ENCODE measurements at regions not wholly inside any gene's neighbourhood (a gene's known extent, or its start where the extent isn't known, plus 50 kb on each side); places are given as distances from the start of the nearest gene placed in this dataset.

- no peak for DNase-seq
Measured at GRCh38 chr15:47292638-47293190, 424.6 kb upstream of the SEMA6D start.

- no peak for DNase-seq
Measured at GRCh38 chr15:47293466-47294162, 423.7 kb upstream of the SEMA6D start.

GRCh38 chr15:47294765-47295259 lies 422.5 kb upstream of the SEMA6D start:
- no peak for DNase-seq

- no peak for DNase-seq
Measured at GRCh38 chr15:47296881-47297280, 420.4 kb upstream of the SEMA6D start.

- no peak for DNase-seq
Measured at GRCh38 chr15:47299846-47300434, 417.4 kb upstream of the SEMA6D start.

GRCh38 chr15:47300596-47300995 lies 416.7 kb upstream of the SEMA6D start:
- no peak for DNase-seq

GRCh38 chr15:47301481-47301880 lies 415.8 kb upstream of the SEMA6D start:
- no peak for DNase-seq

- DNase-seq: no peak
Measured at GRCh38 chr15:47304656-47305055, 412.6 kb upstream of the SEMA6D start.

- DNase-seq: no peak
Measured at GRCh38 chr15:47312161-47312560, 405.1 kb upstream of the SEMA6D start.

- no peak for DNase-seq
Measured at GRCh38 chr15:47326410-47327333, 390.6 kb upstream of the SEMA6D start.

- no peak for DNase-seq
Measured at GRCh38 chr15:47331829-47332393, 385.4 kb upstream of the SEMA6D start.

GRCh38 chr15:47332481-47332880 lies 384.8 kb upstream of the SEMA6D start:
- no peak for DNase-seq

GRCh38 chr15:47333734-47334133 lies 383.6 kb upstream of the SEMA6D start:
- no peak for DNase-seq

- no peak for DNase-seq
Measured at GRCh38 chr15:47334805-47335535, 382.3 kb upstream of the SEMA6D start.

- DNase-seq: no peak
Measured at GRCh38 chr15:47337106-47337505, 380.2 kb upstream of the SEMA6D start.

- no peak for DNase-seq
Measured at GRCh38 chr15:47337836-47338235, 379.5 kb upstream of the SEMA6D start.

- DNase-seq: no peak
Measured at GRCh38 chr15:47338771-47339170, 378.5 kb upstream of the SEMA6D start.

GRCh38 chr15:47339800-47340570 lies 377.3 kb upstream of the SEMA6D start:
- DNase-seq: no peak

GRCh38 chr15:47340571-47340920 lies 376.8 kb upstream of the SEMA6D start:
- DNase-seq: no peak

- DNase-seq: no peak
Measured at GRCh38 chr15:47349179-47349578, 368.1 kb upstream of the SEMA6D start.

GRCh38 chr15:47351501-47351900 lies 365.8 kb upstream of the SEMA6D start:
- no peak for DNase-seq

GRCh38 chr15:47352217-47352616 lies 365.1 kb upstream of the SEMA6D start:
- no peak for DNase-seq

Data from CD4-positive, alpha-beta T cell treated with Interleukin-15 for 1 hour (primary cell).